Hindlimb muscle (tissue), 1 donor: ENCODE measurements at regions not wholly inside any gene's neighbourhood (a gene's known extent, or its start where the extent isn't known, plus 50 kb on each side); places are given as distances from the start of the nearest gene placed in this dataset.
"Not testable (repeated sequence)": the region's sequence is repeated elsewhere in the genome, so short reads cannot be mapped to it uniquely, and the experiment has no call there.

Experiments
- DNase-seq: peaks from one replicate; pipeline ENCODE4 v3.0.0-alpha.2; 2013

DNA sequence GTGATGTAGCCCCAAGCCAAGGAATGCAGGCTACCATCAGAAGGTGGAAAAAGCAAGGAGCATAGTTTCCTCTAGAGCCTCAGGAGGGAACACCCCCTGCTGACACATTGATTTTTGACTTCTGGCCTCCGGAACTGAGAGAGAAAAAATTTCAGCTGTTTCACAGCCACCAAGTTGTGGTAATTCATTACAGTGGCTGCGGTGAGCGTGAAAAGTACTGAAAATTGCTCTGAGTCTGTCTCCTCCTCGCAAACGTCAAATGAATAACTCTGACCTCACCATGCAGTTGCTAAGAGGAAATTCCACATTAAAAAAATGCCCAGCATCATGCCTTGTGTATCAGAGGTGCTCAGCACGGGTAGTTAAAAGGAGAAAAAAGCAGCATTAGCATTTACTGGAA is 277.9 kb upstream of the MSX2 start:
- no peak for DNase-seq

DNA sequence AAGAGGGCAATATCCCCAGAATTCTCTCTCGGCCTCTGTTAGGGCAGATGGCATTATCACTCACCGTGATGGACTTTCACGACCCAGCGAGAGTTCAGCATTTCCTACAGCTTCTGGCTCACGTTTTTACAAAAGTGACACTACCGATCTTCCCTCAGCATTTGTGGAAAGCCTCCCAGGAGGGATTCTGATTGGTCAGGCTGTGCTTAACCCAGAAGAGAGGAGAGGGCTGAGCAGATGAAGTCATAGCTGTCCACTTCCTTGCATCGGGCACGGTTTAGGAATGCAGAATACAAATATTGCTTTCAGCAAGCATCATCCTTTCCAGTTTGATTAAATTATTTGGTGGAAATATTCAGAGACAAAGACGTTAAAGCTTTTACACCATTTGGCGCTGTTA is 277.4 kb upstream of the MSX2 start:
- DNase-seq: no peak

DNA sequence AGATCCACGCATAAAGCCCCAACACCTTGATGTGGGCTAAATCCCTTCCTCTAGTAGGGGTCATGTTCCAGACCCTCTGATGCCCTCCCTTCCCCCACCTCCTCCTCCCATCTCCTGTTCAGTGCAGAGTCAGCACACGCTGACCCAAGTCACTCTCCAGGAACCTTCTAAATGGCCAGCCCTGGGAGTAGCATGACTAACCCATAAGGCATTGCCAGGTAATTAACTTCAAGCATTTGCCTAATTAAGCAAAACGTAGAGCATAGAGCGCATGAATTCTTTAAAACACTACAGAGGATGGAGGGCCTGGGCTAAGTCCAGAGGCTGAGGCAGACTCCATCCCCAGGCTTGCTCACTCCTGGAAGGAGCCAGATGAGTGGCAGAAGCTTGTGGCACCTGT is 276.3 kb upstream of the MSX2 start:
- DNase-seq: no peak

DNA sequence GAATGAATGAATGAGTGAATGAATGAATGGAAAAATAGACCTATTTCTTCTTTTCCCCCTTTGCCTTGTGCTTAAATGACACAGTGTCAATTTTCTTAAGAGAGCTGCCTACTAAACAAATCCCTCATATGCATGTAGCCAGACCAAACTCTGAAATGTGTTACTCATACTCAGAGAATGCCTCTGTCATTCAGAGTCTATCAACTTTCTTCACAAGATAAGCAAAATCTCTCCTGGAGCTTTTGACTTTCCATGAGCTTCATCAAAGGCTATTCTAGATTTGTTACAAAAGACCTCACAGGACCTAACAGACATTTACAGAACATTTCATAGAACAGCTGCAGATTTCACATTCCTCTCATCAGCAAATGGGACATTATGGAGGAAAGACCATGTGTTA is 275.7 kb upstream of the MSX2 start:
- no peak for DNase-seq

DNA sequence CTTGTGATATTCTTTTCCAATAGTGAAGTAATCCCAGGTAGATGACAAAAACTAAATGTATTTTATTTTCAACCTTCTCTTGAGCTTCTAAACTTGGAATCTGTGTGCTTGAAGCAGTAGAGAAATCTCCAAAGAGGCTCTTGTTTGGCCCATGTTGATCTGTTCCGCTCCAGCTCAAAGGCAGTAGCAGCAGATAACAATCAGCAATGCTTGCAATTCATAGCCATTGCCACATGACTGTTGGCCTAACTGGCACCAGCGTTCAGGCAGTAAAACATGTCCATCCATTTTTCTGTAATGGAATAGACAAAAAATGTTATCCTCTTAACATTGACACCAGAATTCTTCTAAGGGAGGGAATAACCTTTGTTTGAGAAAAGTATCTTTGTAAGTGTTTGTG is 270.7 kb upstream of the MSX2 start:
- no peak for DNase-seq

DNA sequence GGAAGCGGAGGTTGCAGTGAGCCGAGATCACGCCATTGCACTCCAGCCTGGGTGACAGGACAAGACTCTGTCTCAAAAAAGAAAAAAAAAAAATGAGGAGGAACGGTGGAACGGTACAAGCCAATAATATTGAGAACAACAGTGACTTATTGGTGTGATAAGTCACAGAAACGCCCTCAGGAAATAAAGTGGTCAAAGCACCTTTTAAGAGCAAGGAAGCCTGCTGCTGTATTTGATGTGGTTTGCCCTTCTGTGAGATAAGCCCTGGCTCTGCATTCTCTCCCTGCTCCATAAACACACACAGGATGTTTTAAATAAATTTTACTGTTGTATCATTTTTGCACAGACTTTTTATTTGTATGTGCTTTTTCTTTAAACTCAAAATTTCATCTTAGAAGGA is 269.9 kb upstream of the MSX2 start:
- DNase-seq: no peak

DNA sequence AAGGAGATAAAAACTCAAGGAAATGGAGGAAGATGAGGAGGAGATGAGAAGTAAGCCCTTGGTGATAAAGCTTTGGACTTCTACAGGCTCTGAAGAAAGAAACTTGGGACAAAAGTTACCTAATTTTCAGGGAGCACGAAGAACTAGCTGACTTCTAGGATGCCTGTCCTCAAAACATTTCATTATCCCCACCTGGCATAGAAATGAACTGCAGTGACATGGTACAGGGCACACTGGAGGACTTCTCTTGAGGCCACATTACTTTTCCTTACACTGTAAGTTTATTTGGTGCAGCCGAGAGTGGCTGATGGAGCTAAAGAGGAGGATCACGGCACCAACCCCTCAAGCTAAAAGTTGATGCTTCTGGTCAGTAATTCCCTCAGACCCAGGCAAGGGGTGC is 269.5 kb upstream of the MSX2 start:
- no peak for DNase-seq

DNA sequence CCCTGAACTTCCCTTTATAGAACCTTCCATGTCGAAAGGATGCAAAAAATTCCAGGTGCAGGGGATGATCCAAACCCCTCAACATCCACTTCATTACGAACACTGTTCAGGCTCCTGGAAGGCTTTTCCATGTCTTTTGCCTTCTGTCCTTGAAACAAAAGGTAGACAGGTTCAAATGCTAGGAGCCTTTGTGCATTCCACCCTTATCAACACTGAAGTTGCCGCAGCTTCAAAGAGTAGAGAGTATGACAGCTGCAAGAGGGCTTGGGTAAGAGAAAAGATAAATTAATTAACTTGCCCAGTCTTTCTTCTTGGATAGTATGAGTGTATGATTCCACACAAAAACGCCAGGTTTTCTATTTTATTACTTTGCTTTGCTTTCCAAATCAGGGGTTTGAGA is 269.1 kb upstream of the MSX2 start:
- no peak for DNase-seq

DNA sequence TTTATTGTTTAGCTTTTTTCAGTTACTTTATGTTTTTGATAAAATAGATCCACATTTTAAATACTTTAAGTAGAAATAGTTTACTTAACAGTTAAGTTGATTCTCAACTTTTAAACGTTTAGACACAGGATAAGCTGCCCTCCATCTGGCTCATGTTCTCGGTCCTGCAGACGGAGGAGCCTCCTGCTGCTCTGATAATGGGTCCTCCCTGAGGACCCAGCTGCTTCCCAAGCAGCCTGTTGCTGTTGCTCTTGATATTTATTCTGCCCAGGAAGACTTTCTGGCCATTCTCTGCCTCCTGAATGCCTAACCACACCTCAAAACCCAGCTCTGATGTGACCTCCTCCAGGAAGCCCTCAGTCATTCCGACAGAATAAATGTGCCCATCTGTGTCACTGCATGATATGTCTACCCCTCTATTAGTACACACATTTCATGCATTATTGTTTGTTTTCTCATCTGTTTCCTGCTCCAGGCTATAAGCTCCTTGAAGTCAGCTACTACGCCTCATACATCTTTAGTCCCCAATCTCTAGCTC is 267.2 kb upstream of the MSX2 start:
- no peak for DNase-seq

DNA sequence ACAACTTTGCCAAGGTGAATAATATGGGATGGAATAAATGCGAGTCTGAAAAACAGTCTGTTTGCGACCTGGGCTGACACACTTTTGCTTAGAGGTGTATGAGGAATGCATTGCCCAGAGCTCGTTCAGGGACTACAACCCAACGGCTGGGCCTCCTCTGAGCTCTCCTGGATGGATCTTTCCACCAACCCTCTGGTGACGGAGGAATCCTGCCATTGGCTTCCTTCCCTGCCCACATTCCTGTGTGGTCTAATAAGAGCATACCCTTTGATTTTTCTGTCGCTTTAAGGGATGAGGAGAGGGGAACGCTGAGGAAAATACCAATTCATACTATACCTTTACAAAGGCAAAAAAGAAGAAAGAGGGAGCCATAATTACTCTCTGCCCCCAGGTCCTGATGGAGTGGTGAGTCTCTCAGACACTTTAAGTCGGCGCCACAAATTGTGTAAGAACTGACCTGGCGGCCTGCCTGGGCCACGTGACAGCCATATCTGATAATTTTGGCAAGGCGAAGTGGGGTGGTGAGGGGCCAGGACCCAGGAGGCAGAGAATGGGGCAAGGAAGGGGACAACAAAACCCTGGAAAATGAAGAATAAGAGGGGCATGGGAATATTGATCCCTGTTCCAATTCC is 265.2 kb upstream of the MSX2 start:
- no peak for DNase-seq

DNA sequence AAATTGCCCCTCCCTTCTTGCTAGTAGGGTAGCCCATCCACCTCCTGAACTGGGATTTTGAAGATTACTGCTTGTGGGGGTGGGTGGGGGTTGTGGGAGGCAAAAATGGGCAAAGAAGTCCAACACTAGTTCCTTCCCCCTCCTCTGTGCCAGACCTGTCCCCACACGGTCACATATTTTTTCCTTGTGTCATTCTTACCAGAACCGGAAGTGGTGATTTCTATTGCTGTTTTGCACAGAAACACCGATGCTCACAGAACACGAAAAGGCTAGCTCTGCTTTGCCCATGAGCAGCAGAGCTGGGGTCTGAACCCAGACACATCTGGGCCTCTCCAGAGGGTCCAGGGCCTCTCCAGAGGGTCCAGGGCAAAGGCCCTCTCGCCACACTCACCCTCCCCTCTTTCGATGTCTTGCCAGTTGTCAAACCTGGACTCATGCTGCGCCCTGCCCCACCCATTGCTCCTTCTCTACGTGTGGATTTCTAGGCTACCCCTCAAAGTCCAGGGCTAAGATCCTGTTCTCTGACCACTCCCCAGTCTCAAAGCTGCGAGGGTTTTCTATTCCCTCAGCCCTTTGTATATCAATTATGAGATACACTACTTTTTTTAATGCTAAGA is 264.4 kb upstream of the MSX2 start:
- no peak for DNase-seq

DNA sequence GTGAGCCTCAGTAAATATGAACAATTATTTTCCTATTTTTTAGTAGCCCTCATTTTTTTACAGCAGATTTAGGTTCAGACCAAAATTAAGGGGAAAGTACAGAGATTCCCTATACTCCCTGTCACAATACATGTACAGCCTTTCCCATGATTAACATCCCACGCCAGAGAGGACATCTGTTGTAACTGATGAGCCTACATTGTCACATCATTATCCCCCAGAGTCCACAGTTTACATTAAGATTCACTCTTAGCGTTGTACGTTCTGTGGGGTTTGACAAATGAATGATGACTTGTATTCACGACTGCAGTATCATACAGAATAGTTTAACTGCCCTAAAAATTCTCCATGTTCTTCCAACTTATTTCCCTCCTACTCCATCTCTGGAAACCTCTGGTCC is 262.3 kb upstream of the MSX2 start:
- DNase-seq: no peak

DNA sequence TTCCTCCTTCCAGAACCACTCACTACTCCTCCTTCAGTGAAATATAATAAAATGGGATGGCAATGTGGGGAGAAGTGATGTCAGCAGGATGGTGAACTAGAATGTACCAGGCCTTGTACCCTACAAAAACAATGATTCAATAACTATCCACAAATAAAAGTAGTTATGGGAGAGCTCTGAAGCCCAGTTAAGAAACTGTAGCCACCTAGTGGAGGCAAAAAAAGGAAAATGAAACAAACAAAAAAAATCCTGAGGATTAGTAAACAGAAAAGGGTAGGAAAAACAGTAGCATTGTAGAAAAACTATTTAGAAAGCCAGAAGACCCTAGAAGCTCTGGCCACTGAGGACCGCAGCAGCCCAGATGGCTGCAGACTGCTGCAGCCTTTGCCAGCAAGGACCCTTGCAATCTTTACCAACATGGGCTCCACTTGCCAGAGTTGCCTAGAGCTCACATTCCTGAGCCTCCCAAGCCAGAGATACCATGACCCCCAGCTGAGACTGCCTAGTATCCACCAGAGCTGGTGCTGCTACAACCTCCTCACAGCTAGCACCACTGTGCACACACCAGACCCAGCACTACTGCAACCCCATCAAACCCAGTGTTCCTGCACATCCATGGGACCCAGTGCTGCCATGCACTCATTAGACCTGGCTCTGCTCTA is 259.7 kb upstream of the MSX2 start:
- no peak for DNase-seq

DNA sequence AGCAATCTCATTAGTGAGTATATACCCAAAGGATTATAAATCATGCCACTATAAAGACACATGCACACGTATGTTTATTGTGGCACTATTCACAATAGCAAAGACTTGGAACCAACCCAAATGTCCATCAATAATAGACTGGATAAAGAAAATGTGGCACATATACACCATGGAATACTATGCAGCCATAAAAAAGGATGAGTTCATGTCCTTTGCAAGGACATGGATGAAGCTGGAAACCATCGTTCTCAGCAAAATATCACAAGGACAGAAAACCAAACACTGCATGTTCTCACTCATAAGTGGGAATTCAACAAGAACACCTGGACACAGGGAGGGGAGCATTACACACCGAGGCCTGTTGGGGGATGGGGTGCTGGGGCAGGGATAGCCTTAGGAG is 252.9 kb upstream of the MSX2 start:
- DNase-seq: not testable (repeated sequence)

DNA sequence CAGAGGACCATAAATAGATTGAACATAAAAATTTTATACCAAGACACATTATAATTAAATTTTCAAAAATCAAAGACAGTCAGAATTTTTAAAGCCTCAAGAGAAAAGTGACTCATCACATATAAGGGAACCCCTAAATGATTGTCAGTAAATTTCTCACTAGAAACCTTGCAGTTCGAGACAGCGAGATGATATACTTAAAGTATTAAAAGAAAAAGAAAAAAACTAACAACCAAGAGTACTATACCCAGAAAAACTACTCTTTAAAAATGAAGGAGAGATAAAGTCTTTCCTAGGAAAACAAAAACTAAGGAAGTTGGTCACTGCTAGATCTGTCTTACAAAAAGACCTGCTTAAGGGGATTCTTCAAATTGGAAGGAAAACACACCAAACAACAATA is 251.4 kb upstream of the MSX2 start:
- DNase-seq: no peak

DNA sequence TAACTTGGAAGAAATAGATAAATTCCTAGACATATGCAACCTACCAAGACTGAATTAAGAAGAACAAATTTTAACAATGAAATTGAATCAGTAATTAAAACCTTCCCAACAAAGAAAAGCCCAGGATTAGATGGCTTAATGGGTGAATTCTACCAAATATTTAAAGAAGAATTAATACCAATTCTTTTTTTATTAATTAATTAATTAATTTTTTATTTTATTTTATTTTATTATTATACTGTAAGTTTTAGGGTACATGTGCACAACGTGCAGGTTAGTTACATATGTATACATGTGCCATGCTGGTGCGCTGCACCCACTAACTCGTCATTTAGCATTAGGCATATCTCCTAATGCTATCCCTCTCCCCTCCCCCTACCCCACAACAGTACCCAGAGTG is 248.4 kb upstream of the MSX2 start:
- DNase-seq: not testable (repeated sequence)

DNA sequence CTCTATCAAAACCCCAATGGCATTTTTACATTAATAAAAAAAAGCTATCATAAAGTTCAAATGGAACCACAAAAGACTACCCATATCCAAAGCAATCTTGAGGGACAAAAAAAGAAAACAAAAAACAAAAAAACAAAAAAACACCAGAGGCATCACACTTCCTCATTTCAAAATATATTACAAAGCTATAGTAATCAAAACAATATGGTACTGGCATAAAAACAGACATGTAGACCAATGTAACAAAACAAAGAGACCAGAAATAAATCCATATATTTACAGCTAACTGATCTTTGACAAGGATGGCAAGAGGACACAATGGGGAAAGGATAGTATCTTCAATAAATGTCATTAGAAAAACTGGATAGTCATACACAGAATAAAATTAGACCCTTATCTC is 245.1 kb upstream of the MSX2 start:
- DNase-seq: no peak

DNA sequence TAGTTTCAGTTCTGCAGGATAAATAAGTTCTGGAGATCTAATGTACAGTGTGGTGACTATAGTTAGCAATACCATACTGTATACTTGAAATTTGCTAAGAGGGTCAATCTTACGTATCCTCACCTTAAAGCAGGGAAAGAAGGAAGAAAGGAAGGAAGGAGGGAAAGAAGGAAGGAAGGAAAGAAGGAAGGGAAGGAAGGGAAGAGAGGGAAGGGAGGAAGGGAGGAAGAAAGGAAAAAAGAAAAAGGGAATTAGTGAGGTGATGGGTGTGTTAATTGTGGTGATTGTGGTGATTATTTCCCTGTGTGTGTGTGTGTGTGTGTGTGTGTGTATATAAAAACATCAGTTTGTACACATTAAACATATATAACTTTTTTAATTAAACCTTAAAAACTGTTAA is 242.6 kb upstream of the MSX2 start:
- DNase-seq: no peak

DNA sequence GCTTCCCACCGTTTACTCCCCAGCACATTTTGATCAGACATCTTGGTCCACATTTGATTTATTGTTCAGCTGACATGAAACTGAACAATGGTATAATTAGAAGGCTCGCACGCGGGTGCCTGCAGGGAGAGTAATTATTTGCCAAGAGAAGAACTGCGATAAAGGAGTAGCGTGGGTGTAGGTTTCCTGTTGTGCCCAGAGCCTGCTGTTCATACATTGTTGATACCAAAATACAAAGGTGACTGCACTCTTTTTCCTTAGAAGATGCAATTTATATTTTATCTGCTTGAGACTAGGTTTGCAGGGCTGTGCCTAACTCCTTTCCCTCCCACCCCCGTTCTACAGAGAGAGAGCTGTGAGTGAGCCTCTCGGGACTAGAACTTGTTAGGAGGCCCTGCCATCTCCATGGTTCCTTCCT is 241.8 kb upstream of the MSX2 start:
- no peak for DNase-seq

DNA sequence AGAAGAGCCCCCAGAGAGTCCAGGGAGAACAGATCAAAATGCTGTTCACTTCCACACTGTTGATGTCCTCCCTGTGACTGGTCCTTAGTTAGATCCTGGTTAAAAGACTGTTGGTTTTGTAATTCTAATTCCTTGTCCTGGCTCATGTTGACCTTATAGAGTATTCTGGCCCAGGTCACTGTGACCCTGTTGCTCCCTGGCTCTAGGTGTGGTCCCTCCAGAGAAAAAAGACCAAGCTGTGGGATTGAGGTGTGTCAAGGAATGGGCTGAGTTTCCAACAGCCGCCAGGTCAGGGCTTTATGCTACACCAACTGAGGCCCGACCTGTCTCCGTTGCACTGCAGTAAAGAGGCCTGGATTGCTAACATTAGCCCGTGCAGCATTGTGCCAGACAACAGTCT is 241.0 kb upstream of the MSX2 start:
- DNase-seq: no peak

DNA sequence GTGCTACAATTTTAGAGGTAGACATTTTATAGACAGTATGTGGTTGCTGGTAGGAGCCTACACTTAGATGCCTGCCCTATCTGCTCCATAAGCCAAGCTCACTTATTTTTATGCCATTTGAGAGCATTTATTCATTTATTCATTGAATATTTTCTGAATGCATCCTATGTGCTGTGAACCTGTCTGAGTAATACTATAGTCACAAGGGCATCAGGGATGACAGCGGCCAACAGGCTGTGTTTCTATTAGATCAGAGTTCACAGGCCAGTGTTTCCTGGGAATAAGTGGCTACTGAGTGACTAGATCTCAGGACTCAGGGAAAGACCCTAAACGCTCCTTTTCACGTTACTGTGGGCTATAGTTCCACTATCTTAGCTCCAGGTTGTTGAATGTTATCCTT is 235.2 kb upstream of the MSX2 start:
- no peak for DNase-seq

DNA sequence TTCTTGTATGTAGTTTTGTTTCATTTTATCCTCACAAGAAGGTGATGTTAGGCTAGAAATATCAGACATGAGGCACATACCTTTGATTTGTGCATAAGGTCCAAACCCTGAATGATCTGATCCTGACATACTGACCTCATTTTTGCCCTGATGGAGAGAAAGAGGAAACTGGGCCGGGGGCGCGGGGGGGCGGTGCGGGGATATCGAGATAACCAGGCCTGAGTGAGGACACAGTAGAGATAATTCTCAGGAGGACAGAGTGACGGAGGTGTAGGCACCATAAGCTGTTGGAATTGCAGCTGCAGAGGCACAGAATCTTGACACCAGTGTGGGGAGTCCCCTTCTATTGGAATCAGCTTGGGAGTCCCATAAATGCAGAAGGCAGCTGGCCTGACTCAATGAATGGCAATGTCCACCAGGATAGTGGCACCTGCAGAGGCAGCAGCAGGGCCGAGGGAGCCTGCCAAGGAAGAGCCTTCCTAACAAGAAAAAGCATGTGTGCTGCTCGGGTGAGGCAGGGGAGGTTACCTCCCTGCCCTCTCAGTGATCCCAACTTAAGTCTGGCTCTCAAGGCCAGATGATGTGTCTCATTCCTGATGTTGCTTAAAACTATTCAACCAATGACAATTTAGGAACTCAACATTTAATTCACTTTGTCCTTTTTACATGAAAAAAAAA is 234.3 kb upstream of the MSX2 start:
- no peak for DNase-seq

DNA sequence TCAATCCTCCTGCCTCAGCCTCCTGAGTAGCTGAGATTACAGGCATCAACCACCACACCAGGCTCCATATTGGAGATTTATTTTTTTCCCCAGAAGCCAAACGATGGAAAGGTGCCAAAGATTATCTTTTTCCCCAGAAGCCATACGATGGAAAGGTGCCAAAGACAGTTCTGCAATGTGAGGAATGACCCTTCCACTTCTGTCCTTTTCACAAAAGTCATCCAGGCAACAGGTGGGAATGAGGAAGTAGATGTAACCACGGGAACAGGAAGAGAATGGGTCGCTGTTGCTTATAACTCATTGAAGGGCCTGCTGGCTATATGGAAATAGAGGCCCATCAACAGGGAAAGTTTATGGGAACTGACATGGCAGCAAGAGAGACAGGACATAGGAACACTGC is 233.7 kb upstream of the MSX2 start:
- no peak for DNase-seq

DNA sequence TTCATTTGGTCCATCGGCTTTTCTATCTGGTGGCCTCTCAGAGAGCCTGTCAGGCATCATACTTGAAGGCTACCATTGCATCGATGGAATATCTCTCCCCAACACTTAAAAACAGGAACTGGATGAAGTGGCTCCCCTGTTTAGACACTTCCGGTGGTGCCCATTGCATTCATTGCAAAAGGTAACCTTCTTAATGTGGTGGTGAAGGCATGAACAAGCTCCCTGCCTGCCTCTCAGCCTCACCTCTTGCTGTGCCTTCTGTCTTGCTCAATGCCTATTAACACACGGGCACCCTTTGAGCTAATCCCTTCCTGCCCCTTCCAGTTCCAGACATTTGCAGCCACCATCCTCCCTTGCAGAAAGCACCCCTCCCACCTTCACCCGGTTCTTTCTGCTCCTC is 233.1 kb upstream of the MSX2 start:
- no peak for DNase-seq
